Rectal smooth muscle tissue (tissue), 1 donor: ENCODE measurements at regions not wholly inside any gene's neighbourhood (a gene's known extent, or its start where the extent isn't known, plus 50 kb on each side); places are given as distances from the start of the nearest gene placed in this dataset.
"Not testable (repeated sequence)": the region's sequence is repeated elsewhere in the genome, so short reads cannot be mapped to it uniquely, and the experiment has no call there.

ENCODE experiments used
- H3K27ac ChIP-seq: one replicate; pipeline ENCODE4 v1.7.0; 2013; ENCODE audit warnings: low read depth, low read length, inconsistent platforms
- H3K27me3 ChIP-seq: one replicate; pipeline ENCODE4 v1.7.0; 2013; ENCODE audit warnings: low read length; ENCODE audit not compliant: control insufficient read depth, insufficient read depth
- H3K36me3 ChIP-seq: one replicate; pipeline ENCODE4 v1.7.0; 2013; ENCODE audit warnings: low read length; ENCODE audit not compliant: control insufficient read depth, insufficient read depth
- H3K4me1 ChIP-seq: one replicate; pipeline ENCODE4 v1.7.0; 2013; ENCODE audit warnings: low read length; ENCODE audit not compliant: control insufficient read depth, insufficient read depth
- H3K4me3 ChIP-seq: one replicate; pipeline ENCODE4 v1.7.0; 2013; ENCODE audit warnings: low read length
- H3K9ac ChIP-seq: one replicate; pipeline ENCODE4 v1.7.0; 2013; ENCODE audit warnings: low read length

DNA sequence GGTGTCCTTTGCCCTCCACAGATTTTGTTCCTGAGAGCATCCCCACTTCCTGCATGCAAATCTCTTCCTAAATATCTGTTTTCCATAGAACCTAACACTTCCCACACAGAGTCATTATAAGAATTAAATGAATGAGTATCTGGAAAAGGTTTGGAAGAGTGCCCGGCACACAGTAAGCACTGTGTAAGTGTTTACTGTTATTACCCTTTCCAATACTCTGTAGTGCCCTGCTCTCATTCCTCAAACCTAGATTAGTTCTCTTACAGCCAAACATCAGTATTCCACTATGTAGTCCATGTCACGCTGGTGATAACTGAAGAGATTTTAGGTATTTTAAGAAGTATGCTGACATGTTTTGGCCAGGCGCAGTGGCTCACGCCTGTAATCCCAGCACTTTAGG, 57.3 kb upstream of the PHF21A start:
- no peaks in the 10 kb centered on the region for H3K36me3 ChIP-seq
- no peaks in the 10 kb centered on the region for H3K4me1 ChIP-seq
- H3K27me3 ChIP-seq: no peaks in the 10 kb centered on the region
- H3K4me3 ChIP-seq: no peak overlapping the region
- H3K9ac ChIP-seq: no peak overlapping the region
- H3K27ac ChIP-seq: no peak overlapping the region

DNA sequence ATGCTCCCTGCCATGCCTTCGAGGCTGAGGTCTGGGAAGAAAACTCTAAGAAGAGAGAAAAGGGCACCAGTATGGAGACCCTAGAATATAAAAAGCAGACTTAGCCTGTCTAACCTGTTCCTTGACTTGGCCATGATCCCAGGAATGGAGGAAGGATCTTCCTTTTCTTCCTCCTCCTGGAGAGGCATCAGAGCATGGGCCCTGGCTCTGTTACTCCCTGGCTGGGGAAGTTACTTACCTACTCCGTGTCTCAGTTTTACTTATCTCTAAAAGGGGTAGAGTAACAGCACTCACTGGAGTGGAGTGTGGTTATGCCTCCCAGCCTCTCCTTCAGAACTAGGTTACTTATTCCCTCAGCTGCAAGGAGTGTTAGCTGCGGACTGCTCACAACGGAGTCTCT, 55.2 kb upstream of the PHF21A start:
- H3K4me1 ChIP-seq: no peaks in the 10 kb centered on the region
- no peak overlapping the region for H3K27ac ChIP-seq
- no peaks in the 10 kb centered on the region for H3K36me3 ChIP-seq
- no peak overlapping the region for H3K4me3 ChIP-seq
- H3K27me3 ChIP-seq: no peaks in the 10 kb centered on the region
- H3K9ac ChIP-seq: no peak overlapping the region

DNA sequence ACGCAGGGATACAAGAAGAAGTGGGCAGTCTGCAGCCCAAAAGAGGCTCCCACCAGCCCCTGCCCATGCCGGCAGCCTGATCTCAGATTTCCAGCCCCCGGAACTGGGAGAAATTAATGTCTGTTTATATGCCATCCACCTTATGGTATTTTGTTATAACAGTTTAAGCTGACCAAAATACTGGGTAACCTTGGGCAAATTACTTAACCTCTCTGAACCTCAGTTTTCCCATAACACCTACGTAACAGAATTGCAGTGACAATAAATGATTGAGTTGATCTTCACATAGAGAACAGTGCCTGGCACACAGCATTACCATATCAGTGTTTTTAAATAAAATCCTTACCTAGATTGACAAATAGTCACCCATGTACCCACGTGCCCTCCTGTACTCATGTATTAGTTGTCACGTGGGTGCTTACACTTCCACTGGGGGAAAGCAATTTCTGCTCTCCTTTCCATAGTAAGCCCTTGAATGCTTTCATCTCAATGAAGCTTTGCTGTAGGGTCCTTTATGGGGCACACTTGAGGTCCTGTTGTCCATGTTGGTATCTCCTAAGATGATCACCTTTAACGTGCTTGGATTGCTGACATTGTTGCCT, 54.2 kb upstream of the PHF21A start:
- Histone ChIP-seq H3K27ac (no peak overlapping the region), H3K4me3 (no peak overlapping the region), H3K9ac (no peak overlapping the region), H3K27me3 (no peaks in the 10 kb centered on the region), H3K4me1 (no peaks in the 10 kb centered on the region), H3K36me3 (no peaks in the 10 kb centered on the region)

DNA sequence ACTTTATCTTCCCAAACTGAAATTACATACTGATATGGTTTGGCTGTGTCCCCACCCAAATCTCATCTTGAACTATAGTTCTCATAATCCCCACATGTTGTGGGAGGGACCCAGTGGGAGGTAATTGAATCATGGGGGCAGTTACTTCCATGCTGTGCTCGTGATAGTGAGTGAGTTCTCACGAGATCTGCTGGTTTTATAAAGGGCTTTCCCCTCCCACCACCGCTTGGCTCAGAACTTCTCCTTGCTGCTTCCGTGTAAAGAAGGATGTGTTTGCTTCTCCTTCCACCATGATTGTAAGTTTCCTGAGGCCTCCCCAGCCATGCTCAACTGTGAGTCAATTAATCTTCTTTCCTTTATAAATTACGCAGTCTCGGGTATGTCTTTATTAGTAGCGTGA, 50.4 kb upstream of the PHF21A start:
- not testable (repeated sequence) for H3K4me1 ChIP-seq, H3K9ac ChIP-seq, H3K27ac ChIP-seq, H3K4me3 ChIP-seq, H3K27me3 ChIP-seq, H3K36me3 ChIP-seq
